GM06990 (cell line): ENCODE measurements at regions not wholly inside any gene's neighbourhood (a gene's known extent, or its start where the extent isn't known, plus 50 kb on each side); places are given as distances from the start of the nearest gene placed in this dataset.

ENCODE experiments used
- DNase-seq: peaks from one replicate; pipeline ENCODE4 v3.0.0-alpha.2; 2011; ENCODE audit not compliant: insufficient read length; ENCODE audit errors: extremely low read depth
- H3K27me3 ChIP-seq: replicated peaks from 2 replicates; pipeline ENCODE4 v1.6.0; 2011; ENCODE audit warnings: low read length; ENCODE audit not compliant: control insufficient read depth, insufficient read depth
- H3K36me3 ChIP-seq: 2 replicates; pipeline ENCODE4 v1.5.1; 2011; ENCODE audit warnings: low read length; ENCODE audit not compliant: control insufficient read depth, insufficient read depth
- H3K4me3 ChIP-seq: replicated peaks from 2 replicates; pipeline ENCODE4 v1.5.1; 2011; ENCODE audit warnings: low read depth, mild to moderate bottlenecking, control low read depth, low read length
- CTCF ChIP-seq: IDR thresholded peaks from 2 replicates; pipeline ENCODE4 v1.5.1; 2011; ENCODE audit warnings: low read length, control low read depth, mild to moderate bottlenecking, inconsistent platforms; ENCODE audit not compliant: insufficient read depth, poor library complexity, severe bottlenecking

GRCh38 chr18:27848336-27848735 is 328.6 kb downstream of the CDH2 start:
- H3K27me3 ChIP-seq: no peaks in the 10 kb centered on the region
- H3K4me3 ChIP-seq: no peak overlapping the region
- DNase-seq: no peak
- no peak for TF ChIP-seq CTCF
- no peaks in the 10 kb centered on the region for H3K36me3 ChIP-seq

- Histone ChIP-seq H3K4me3 (no peak overlapping the region), H3K36me3 (no peaks in the 10 kb centered on the region), H3K27me3 (no peaks in the 10 kb centered on the region)
- DNase-seq: no peak
- TF ChIP-seq CTCF: no peak
These were observed 329.5 kb downstream of the CDH2 start for GRCh38 chr18:27847412-27847811.

- DNase-seq: no peak
- TF ChIP-seq CTCF: no peak
- no peaks in the 10 kb centered on the region for H3K27me3 ChIP-seq
- no peaks in the 10 kb centered on the region for H3K36me3 ChIP-seq
- H3K4me3 ChIP-seq: no peak overlapping the region
These were observed 331.0 kb downstream of the CDH2 start for GRCh38 chr18:27845897-27846296.

GRCh38 chr18:27843783-27844777 is 332.9 kb downstream of the CDH2 start:
- Histone ChIP-seq H3K4me3 (no peak overlapping the region), H3K36me3 (no peaks in the 10 kb centered on the region), H3K27me3 (no peaks in the 10 kb centered on the region)
- TF ChIP-seq CTCF: no peak
- DNase-seq: no peak

GRCh38 chr18:27839141-27839540 is 337.8 kb downstream of the CDH2 start:
- DNase-seq: no peak
- TF ChIP-seq CTCF: no peak
- Histone ChIP-seq H3K27me3 (no peaks in the 10 kb centered on the region), H3K36me3 (no peaks in the 10 kb centered on the region), H3K4me3 (no peak overlapping the region)
